ENCODE measurements at regions not wholly inside any gene's neighbourhood (a gene's known extent, or its start where the extent isn't known, plus 50 kb on each side); places are given as distances from the start of the nearest gene placed in this dataset.
A peak's percentile ranks its signal among the peaks of the same experiment; 100 is the strongest.
"Not testable (repeated sequence)": the region's sequence is repeated elsewhere in the genome, so short reads cannot be mapped to it uniquely, and the experiment has no call there.

GRCh38 chr2:41149054-41149453 lies 697.2 kb upstream of the SLC8A1 start:
- FAIRE-seq (no peak), DNase-seq (ENCODE audit: low spot score) (no peak)

GRCh38 chr2:41151746-41152145 lies 699.9 kb upstream of the SLC8A1 start:
- DNase-seq (ENCODE audit: low spot score) (no peak), FAIRE-seq (no peak)

GRCh38 chr2:41152318-41152717 lies 700.4 kb upstream of the SLC8A1 start:
- no peak for FAIRE-seq
- DNase-seq (ENCODE audit: low spot score): no peak

GRCh38 chr2:41160439-41160838 lies 708.5 kb upstream of the SLC8A1 start:
- DNase-seq (ENCODE audit: low spot score) (no peak), FAIRE-seq (no peak)

- no peak for DNase-seq (ENCODE audit: low spot score)
- FAIRE-seq: no peak
These were observed 715.1 kb upstream of the SLC8A1 start for GRCh38 chr2:41167014-41167413.

GRCh38 chr2:41169744-41170143 lies 717.9 kb upstream of the SLC8A1 start:
- FAIRE-seq (no peak), DNase-seq (ENCODE audit: low spot score) (no peak)

- no peak for DNase-seq (ENCODE audit: low spot score)
- FAIRE-seq: no peak
These were observed 718.7 kb upstream of the SLC8A1 start for GRCh38 chr2:41170589-41170988.

GRCh38 chr2:41180387-41180786 lies 728.5 kb upstream of the SLC8A1 start:
- DNase-seq (ENCODE audit: low spot score): no peak
- FAIRE-seq: no peak

- no peak for DNase-seq (ENCODE audit: low spot score)
These were observed 731.1 kb upstream of the SLC8A1 start for GRCh38 chr2:41182961-41183360.

GRCh38 chr2:41187376-41188122 lies 735.7 kb upstream of the SLC8A1 start:
- DNase-seq (ENCODE audit: low spot score): no peak

More at GRCh38 chr2:41182961-41183360, 731.1 kb upstream of the SLC8A1 start:
- FAIRE-seq: no peak

GRCh38 chr2:41194230-41194629 lies 742.3 kb upstream of the SLC8A1 start:
- FAIRE-seq: peak; percentile 95
- DNase-seq (ENCODE audit: low spot score): peak; percentile 83

More at GRCh38 chr2:41187376-41188122, 735.7 kb upstream of the SLC8A1 start:
- no peak for FAIRE-seq

GRCh38 chr2:41197781-41198180 lies 745.9 kb upstream of the SLC8A1 start:
- DNase-seq (ENCODE audit: low spot score) (no peak), FAIRE-seq (no peak)

GRCh38 chr2:41199334-41199733 lies 747.4 kb upstream of the SLC8A1 start:
- no peak for DNase-seq (ENCODE audit: low spot score)
- no peak for FAIRE-seq

- DNase-seq (ENCODE audit: low spot score) (no peak), FAIRE-seq (no peak)
These were observed 752.4 kb upstream of the SLC8A1 start for GRCh38 chr2:41204315-41204714.

- no peak for DNase-seq (ENCODE audit: low spot score)
- no peak for FAIRE-seq
These were observed 754.1 kb upstream of the SLC8A1 start for GRCh38 chr2:41206004-41206403.

GRCh38 chr2:41207578-41207977 lies 755.7 kb upstream of the SLC8A1 start:
- no peak for FAIRE-seq

GRCh38 chr2:41210030-41210429 lies 758.1 kb upstream of the SLC8A1 start:
- FAIRE-seq; DNase-seq (ENCODE audit: low spot score): not testable (repeated sequence)

More at GRCh38 chr2:41207578-41207977, 755.7 kb upstream of the SLC8A1 start:
- DNase-seq (ENCODE audit: low spot score): no peak

GRCh38 chr2:41216978-41217377 lies 765.1 kb upstream of the SLC8A1 start:
- FAIRE-seq (no peak), DNase-seq (ENCODE audit: low spot score) (no peak)

- DNase-seq (ENCODE audit: low spot score) (no peak), FAIRE-seq (no peak)
These were observed 770.7 kb upstream of the SLC8A1 start for GRCh38 chr2:41222593-41222992.

- DNase-seq (ENCODE audit: low spot score) (no peak), FAIRE-seq (no peak)
These were observed 782.2 kb upstream of the SLC8A1 start for GRCh38 chr2:41234093-41234492.

GRCh38 chr2:41241325-41242000 lies 789.6 kb upstream of the SLC8A1 start:
- no peak for DNase-seq (ENCODE audit: low spot score)
- no peak for FAIRE-seq

GRCh38 chr2:41242001-41242331 lies 790.1 kb upstream of the SLC8A1 start:
- FAIRE-seq: no peak
- no peak for DNase-seq (ENCODE audit: low spot score)
